Activated T-cell treated with anti-CD3 and anti-CD28 coated beads for 4 hours (primary cell): ENCODE measurements at regions not wholly inside any gene's neighbourhood (a gene's known extent, or its start where the extent isn't known, plus 50 kb on each side); places are given as distances from the start of the nearest gene placed in this dataset.
"Not testable (repeated sequence)": the region's sequence is repeated elsewhere in the genome, so short reads cannot be mapped to it uniquely, and the experiment has no call there.

ENCODE experiments used
- DNase-seq: peaks from one replicate; pipeline ENCODE4 v3.0.0-alpha.2; 2020

DNA sequence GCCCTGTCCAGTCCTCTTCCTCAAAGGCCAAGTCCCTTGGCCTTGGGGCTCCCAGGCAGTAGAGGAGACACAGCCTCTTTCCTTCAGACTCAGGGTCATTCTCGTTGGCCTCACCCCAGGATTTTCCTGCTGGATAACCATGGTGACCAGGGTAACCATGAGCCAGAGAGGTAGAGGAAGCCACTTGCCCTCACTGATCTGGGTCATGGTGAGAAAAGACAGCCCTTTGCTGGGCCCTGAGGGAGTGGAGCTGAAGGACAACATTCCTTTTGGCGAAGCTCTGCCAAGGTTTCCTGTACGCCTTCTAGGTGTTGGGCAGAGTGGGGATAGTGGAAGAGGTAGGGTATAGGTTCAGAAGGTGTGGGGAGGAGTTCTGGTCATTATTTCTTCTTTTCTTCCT is 53.1 kb upstream of the WNT4 start:
- no peak for DNase-seq

DNA sequence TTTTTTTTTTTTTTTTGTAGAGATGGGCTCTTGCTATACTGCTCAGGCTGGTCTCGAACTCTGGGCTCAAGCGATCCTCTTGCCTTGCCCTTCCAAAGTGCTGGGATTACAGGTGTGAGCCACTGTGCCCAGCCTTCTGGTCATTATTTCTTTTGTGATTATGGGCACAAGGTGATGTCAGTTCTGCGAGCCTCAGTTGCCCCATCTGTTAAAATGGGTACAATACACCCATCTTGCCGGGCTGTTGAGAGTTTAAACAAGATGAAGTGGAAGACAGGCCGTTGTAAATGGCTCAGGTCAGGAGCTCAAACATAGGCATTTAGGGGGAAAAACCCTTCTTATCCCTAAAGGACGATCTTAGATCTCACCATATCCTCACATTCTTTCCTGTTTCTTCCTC is 53.7 kb upstream of the WNT4 start:
- DNase-seq = no peak

DNA sequence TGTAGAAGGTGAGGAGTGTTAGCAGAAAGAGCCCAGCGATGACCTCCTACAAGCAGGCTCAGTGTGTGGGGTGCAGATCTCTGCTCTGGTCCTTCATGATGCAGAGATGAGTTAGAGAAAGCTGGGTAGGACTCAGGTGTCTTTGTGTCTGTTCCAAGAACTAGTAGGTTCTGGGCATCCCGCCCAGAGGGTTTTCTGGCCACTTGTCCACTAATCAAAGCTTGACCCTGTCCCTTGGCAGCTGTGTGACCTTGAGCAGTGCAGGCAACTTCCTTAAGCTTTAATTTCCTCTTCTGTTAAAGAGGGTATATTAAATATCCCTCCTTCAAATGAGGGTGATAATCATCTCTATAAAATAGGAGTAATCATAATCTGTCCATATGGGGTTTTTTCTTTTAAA is 54.7 kb upstream of the WNT4 start:
- no peak for DNase-seq

DNA sequence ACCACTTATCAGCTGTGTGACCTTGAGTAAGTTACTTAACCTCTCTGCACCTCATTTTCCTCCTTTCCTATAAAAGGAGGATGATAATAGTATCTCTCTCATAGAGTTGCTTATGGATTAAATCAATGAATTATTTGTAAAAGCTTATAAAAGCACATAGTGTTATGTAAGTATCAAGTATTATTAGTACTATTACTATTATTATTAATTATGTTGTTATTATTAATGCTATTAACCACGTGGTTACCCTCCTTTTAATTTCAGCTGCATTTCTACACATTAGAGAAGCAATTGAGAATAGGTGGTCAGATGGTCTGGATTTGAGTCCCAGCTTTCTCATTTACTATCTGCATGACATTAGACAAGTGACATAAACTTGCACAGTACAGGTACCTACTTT is 58.1 kb upstream of the WNT4 start:
- no peak for DNase-seq

DNA sequence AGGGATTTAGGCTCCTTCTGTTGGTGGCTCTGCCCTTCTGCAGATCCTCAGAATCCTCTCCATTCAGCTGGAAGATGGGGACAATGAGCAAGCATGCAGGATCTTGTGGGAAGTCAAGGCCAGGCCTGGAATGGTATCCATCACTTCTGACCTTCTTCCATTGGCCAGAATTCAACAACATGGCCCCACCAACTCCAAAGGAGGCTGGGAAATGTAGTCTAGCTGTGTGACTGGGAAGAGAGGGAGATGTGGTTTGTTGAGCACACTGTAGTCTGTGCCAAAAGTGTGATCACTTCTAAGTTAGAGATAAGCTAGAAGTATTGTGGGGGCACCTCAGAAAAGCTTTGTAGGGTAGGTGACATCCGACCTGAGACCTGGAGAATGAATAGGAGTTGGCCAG is 60.4 kb upstream of the WNT4 start:
- DNase-seq = no peak

DNA sequence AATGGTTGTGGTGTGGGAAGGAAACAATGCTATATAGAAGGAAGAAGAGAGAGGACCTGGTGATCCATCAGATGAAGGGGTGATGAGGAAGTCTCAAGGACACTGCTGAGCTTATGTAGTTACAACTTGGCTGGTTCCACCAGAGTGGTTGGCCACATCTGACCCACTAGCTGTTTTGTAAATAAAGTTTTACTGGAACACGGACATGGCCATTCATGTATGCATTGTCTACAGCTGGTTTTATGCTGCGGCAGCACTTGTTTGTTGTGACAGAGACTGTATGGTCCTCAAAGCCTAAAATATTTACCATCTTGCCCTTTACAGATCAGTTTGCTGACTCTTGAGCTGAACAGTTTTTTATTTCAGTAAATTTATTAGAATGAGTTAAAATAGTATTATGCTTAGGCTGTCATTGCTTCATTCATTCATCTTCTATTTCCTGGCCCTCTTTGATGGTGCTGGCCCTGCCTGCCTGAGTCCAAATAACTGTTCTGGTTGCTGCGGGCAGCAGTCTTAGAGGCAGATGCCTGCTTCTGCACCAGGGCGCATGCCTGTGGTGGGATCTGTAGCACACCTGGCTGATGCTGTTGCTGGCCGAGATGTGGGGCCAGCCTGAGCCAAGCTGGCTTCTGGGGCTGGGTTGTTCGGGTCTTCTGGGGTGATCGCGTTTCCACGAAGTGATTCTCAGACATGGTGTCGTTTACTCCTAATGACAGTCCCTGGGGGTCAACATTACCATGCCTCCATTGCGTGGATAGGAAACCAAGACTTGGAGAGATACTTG is 61.4 kb upstream of the WNT4 start:
- no peak for DNase-seq

DNA sequence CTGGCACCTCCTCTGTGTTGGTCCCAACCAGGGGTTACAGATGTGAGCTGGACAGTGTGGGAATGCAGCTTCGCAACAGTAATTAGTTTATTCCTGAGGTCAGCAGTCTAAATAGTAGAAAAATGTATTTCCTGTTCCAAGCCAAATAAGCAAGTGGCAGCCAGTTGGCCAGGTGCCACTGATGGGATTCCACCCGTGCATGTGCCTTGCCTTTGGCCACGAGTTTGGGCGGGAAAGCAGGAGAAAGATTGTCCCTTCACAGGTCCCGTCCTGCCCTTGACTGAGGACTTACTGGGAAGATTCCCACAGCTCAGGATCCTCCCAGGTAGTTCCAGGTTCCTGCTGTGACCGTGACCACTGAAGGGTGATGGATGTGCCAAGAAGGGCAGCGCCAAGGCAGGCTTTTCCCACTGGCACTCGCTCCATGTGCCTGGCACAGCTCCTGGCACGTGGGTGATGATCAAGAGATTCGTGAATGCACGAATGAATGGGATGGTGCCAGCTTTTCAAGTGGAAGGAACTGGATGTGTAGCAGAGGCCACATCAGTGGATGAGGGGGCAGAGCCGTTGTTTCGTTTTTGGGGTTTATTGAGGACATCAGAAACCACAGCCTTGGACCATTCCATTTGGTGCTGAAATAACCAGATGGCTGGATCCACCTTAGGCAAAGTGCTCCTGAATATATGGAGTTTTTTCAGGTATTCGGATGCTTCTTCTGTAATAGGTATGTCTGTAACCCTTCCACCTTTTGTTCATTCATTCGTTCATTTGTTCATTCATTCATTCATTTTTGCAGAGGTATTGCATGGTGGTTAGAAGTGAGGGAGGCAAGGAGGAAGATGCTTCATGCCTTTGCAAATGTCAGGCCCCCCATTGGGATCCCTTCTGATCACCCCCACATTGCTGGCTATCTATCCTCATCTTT is 62.4 kb upstream of the WNT4 start:
- DNase-seq = no peak

DNA sequence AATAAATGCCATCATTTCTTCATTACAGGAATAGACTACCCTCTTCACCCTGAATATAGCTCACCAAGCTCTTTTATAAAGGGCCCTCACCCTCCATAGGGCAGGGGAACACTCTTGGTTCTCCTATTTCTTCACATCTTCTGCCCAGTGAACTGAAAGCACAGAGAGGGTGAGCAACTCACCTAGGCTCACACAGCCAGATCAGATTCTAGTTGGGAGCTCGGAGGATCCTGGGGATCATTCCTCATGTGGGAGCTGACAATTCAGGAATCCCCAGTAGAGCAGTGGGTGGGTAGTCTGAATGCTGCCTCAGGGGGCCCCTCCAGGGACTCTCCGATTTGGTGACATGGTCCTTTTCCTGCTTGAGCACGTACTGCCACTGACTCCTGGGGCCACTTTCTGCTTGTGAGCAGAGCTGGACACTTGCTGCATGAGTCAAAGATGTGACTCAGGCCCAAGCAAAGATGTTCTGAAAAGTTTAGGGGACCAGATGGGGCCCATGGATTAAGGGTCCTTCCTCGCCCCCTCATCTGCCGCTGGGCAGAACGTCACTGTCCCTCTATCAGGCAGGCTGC is 63.7 kb upstream of the WNT4 start:
- no peak for DNase-seq

DNA sequence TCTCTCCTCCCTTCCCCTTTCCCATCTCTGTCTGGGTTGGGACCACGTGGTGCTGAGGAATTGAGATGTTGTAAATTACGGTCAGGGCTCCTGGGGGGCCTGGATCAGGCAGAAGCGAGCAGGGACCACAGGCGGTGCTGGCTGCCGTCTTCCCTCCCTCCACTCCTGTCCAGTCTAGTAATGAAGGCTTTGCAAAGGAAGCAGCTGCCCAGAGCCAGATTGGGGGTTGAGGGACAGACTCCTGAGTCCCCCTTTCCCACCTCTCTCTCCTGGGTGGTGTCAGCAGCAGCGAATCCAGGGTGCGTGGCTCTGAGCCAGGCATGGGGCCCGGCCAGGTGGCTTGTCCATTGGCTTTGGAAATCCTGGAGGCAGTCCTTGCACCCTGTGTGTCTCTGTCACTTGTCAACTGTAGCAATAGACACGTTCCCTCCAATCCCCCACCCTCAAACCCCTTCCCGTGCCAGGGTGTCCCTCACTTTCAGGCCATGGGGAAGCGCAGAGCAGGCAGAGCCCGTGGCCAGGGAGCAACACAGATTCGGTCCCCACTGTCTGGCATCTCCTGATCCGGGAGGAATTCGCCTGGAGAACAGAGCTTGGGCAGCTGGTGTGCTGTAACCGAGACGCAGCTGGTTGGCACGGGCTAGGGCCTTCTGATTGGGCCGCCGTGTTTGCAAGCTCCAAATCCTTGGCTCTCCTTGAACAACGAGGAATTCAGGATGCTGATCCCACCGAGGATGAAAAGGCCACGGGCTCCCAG is 64.8 kb upstream of the WNT4 start:
- no peak for DNase-seq

DNA sequence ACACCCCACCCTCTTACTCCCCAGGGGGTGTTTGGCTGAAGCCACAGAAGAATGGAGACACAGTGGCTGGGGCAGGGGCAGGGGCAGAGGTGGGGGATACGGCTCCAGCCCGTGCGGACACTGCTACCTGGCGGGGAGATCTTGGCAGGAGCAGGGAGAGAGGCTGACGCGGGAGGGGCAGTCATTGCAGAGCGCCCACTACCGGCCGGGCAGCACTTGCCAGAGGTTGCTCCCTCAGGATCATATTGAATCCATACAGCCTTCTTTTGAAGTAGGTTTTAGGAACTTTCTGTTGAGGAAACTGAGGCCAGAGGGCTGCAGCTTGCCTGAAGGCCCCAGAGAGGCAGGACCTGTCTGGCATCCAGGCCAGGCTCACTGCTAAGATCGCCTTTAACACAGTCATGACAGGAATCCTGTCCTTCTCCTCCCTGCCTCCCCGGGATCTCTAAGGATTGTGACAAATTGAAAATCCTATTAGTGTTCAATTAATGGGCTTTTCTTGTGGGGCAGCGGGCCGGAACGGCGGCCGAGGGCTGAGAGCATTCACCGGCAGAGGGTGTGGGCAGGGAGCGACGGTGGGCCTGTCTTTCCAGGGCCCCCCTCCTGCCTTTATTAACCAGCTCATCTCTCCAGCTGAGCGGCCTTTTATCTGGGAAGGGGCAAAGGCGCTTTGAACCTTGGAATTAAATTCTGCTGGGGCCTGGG is 65.5 kb upstream of the WNT4 start:
- DNase-seq = no peak

DNA sequence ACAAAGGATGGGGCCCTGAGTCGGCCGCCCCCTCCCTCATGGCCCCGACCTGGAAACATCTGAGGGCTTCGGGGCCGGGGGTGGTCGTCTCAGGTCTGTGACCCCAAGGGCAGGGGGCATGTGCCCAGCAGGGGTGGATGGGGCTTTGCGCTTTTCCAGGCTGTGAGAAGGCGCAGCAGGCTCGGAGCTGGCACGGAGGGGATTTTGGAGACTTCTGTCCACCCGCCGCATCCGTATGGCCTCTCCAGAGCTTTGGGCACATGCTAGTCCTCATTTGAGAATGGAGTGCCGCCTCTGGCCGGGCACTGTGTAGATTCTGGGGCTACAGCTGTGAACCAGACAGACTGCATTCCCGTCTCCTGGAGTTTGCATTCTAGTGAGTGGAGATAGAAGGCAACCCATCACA is 66.1 kb upstream of the WNT4 start:
- DNase-seq = no peak

DNA sequence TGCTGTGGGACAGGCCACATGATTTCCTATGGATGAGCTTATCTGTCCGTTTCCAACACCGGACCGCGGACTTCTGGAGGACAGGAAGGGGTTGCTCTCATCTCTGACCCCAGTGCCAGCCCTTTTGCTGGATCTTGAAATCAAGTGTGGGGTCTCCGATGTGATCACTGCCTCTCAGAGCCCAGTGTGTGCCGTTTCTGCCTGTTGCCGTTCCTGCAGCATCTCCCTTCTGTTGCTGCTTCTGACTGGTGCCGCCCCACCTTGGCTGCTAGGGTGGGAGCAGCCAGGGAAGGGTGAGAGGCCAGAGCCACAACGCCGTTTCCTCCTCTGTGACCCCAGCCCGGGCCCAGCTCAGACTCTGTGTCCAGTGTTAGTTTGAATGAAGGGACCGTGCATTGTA is 67.3 kb upstream of the WNT4 start:
- no peak for DNase-seq

DNA sequence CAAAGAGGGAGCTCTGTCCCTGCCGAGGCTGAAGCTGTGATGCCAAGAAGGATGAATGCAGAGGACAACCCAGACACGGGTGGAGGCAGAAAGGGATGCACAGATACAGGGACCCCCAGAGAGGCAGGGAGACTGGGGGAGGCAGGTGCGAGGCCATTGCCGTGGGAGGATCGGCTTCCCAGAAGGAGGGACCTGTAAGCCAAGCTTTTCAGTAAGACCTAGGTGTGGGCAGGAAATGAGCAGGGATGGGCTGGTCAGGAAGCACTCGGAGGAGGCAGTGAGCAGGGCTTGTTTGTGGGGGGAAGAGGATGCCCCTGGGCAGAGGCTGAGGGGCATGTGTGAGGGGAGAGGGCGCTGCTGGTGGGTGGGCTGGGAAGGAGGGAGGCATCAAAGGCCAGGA is 67.7 kb upstream of the WNT4 start:
- no peak for DNase-seq

DNA sequence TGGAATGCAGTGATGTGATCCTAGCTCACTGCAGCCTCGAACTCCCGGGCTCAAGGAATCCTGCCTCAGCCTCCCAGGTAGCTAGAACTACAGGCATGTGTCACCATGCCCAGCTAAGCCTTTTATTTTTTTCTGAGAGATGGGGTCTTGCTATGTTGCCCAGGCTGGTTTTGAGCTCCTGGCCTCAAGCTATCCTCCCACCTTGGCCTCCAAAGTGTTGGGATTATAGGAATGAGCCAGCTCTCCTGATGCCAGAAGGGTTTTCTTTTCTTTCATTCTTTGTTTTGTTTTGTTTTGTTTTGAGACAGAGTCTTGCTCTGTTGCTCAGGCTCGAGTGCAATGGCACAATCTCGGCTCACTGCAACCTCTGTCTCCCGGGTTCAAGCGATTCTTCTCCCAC is 68.6 kb upstream of the WNT4 start:
- DNase-seq = not testable (repeated sequence)

DNA sequence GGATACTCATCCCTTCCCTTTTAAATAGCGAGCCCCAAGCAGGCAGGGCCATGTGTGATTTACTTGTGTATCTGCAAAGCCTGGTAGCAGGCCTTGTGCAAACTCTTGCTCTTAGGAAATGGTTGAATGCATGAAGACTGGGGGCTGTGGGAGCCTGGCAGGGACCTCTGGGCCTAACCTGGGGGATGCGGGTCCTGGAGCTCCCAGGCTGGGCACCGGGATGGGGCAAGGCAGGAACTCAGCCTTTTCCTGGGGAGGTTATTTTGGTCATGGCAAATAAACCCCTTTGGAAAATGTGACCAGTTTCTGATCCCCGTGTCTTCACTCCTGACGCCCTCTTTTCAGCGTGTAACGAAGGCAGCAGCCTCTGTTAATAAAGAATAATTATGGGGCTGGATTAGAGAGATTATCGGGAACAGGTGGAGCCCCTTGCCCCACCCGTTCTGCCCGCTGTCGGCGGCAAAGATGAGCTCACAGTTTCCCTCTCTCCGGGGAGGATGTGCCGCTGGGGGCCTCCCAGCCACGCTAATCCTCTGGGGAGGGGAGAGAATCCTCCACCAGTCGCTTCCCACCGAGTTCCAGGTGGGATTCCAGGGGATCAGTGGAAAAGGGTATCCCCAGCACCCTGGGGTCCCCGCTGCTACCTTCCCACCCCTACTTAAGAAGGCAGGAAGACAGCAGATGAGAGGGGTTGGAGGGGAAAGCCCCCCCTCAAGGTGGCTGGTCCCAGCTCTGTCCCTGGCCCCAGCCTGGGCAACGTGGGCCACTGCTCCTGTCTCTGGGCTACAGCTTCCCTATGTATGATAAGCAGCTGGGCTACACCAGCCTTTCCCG is 69.7 kb upstream of the WNT4 start:
- no peak for DNase-seq

DNA sequence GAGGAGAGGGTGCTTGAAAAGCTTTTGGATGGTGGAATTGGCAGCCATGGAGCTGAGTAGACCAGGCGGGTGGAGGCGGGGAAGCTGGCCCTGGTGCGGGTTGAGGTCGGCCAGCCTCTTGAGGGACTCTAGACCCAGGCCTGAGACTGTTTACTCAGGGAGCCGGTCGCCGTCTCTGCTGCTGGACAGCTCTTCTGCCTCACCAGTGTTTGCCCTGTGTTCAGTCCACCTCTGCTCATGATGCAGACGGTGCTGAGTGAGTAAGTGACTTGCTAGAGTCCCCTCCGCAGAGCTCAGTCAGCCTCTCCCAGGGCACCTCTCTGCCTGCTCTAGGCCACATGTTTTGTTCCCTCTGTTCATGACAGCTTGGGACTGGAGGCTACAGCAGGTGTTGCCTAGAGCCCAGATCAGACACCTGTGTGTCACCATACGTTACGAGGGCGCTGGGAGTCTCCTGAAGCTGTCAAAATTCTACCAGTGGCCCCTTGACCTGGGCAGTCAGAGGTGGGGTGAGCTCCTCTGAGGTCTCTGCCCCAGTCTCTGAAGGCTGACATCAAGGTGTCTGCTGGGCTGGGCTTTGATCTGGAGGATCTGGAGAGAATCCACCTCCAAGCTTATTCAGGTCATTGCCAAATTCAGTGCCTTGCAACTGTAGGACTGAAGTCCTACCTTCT is 73.5 kb upstream of the WNT4 start:
- DNase-seq = no peak

DNA sequence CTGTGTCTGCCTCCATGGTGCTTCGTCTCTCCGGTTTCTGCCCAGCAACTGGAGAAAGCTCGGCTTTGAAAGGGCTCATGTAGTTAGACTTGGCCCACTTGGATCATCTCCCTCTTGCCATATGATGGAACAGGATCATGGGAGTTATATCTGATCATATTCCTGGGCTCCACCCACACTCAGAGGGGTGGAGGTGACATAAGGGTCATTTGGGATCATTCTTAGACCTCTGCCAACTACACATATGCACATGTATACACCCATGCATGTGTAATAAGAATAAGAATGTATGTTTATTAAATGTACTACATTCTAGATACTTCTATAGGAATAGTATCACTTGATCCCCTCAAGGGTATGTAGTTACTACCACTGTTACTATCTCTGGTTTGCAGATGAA is 74.1 kb upstream of the WNT4 start:
- no peak for DNase-seq

DNA sequence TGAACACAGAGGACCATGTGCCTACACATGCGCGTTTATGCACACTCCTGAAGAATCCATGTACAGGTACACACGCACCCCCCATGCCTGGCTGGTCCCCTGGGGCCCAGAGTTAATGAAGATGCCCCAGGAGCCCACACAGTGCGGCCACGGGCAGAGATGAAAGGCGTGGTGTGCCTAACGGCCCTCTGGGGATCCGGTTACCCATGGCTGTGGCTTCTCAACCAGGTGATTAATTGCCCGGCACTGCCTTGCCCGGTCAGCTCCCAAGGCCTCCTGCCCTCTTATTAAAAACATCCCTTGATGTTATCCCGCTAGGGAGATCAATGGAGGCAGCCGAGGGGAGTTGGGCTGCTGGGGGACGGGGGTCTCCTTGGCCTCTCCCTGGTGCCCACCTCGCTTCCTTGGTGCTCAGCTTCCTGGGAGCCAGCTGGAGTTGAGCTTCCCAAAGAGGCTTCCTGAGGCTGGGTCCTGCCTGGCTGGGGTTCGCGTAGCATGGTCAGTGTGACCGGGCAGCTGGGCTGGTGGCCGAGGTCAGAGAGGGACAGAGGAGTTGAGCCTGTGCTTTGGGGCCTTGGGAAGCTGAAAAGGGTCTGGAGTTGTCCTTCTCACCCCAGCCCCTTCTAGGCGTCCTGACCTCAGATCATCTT is 75.0 kb upstream of the WNT4 start:
- DNase-seq = no peak

DNA sequence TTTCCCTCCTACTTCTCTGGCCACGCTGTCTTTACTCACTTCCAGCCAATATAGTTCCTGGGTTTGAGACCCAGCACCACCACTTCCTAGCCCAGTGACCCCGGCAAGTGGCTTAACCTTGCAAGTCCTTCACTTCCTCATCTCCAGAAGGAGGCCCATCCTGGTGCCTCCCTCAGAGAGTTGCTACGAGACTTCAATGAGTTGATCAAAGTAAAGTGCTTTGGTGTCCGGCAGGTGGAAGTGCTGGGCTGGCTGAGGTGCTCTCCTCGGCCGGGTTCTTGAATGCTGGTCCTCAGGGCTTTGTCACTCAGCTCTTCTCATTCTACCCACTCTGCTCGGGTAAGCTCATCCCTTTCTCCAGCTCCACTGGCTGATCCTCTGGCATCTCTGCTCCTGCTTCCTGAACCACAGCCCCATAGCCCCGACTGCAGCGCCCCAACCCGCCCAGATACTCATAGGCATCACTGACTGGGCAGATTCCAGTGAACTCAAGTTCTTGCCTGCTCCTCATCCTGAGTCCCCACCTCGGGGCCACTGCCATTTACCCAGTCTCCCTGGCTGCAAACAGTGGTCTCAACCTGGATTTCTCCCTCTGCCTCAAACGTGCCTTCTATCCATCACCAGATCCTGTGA is 75.8 kb upstream of the WNT4 start:
- DNase-seq = no peak

DNA sequence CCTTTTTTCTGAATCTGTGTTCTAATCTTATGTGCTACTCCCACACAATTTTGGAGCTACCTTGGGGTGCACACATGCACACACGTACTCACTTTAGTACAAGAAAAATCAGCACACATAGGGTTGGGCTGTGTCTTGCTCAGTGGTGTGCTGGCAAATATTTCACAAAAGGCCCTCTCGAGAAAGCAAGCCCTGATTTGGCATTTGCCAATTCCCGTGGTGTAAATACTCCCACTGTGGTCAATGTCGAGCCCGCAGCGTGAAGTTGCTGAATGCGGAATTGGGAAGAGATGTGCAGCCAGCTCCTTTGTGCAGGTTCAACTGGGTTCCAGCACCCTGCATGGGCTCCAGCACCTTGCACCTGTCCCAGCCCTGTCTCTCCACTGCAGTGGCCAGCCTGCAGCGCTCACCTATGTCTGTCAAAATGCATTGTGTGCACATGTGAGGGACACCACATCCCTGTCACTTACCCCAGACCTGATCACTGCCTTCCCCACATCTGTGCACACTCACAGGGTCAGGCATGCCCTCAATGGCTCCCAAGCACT is 78.4 kb upstream of the WNT4 start:
- DNase-seq = no peak
